Activated CD8-positive, alpha-beta T cell treated with anti-CD3 and anti-CD28 coated beads, Interleukin-2, amount 10 ng/mL, durations not matched to agents 7 days and 5 days (primary cell): ENCODE measurements at regions not wholly inside any gene's neighbourhood (a gene's known extent, or its start where the extent isn't known, plus 50 kb on each side); places are given as distances from the start of the nearest gene placed in this dataset.
"Not testable (repeated sequence)": the region's sequence is repeated elsewhere in the genome, so short reads cannot be mapped to it uniquely, and the experiment has no call there.

Experiments used
- ATAC-seq: fragments of 150-1000 bp; cut with Tn5 transposase; one replicate; pipeline ENCODE4 v1.10.0; 2021; ENCODE audit warnings: moderate library complexity
- CTCF ChIA-PET: fragments of 350-600 bp; sonication (Branson Sonifier 250); formaldehyde crosslinking; loops from one replicate; lab custom pipeline; 2021; ENCODE audit warnings: antibody characterized with exemption; lab: Charles Lee
- POLR2A ChIA-PET: fragments of 350-600 bp; sonication (Branson Sonifier 250); formaldehyde crosslinking; loops from one replicate; lab custom pipeline; 2021; ENCODE audit warnings: antibody characterized with exemption; lab: Charles Lee
- DNase-seq: peaks from one replicate; pipeline ENCODE4 v3.0.0-alpha.2; 2020
- H3K27ac Mint-ChIP-seq: one replicate; pipeline ENCODE4 v1.8.0; 2021; ENCODE audit warnings: mild to moderate bottlenecking, mixed read lengths
- H3K27me3 Mint-ChIP-seq: one replicate; pipeline ENCODE4 v1.8.0; 2021; ENCODE audit warnings: low read depth, mixed read lengths
- H3K36me3 Mint-ChIP-seq: one replicate; pipeline ENCODE4 v1.8.0; 2021; ENCODE audit warnings: low read depth, mixed read lengths
- H3K4me1 Mint-ChIP-seq: one replicate; pipeline ENCODE4 v1.8.0; 2021; ENCODE audit warnings: low read depth, mixed read lengths
- H3K4me3 Mint-ChIP-seq: one replicate; pipeline ENCODE4 v1.8.0; 2021; ENCODE audit warnings: mild to moderate bottlenecking, mixed read lengths
- H3K9me3 Mint-ChIP-seq: one replicate; pipeline ENCODE4 v1.8.0; 2022; ENCODE audit warnings: mixed read lengths; ENCODE audit not compliant: insufficient read depth

GRCh38 chr12:75751769-75752471, 240.5 kb upstream of the KRR1 start:
- H3K4me3 Mint-ChIP-seq, result no peak overlapping the region
- POLR2A ChIA-PET, result no interaction called here
- H3K36me3 Mint-ChIP-seq, result no peaks in the 10 kb centered on the region
- no peaks in the 10 kb centered on the region for H3K9me3 Mint-ChIP-seq
- CTCF ChIA-PET, result no interaction called here
- peaks cover 14% of the 10 kb centered on the region for H3K4me1 Mint-ChIP-seq
- H3K27me3 Mint-ChIP-seq, result peaks cover 8% of the 10 kb centered on the region
- no peak for DNase-seq
- H3K27ac Mint-ChIP-seq, result no peak overlapping the region
- no peak for ATAC-seq

GRCh38 chr12:75750716-75751306, 239.4 kb upstream of the KRR1 start:
- no peaks in the 10 kb centered on the region for H3K36me3 Mint-ChIP-seq
- ChIA-PET POLR2A (no interaction called here), CTCF (interaction anchor here (0.7 to 1.9 kb wide), 3 partner anchors 13 to 224 kb away, joined by 3 to 4 read pairs (median 3); no protein-coding TSS in a partner anchor)
- H3K4me3 Mint-ChIP-seq, result no peak overlapping the region
- no peak overlapping the region for H3K27ac Mint-ChIP-seq
- ATAC-seq (no peak), DNase-seq (no peak)
- peaks cover 10% of the 10 kb centered on the region for H3K27me3 Mint-ChIP-seq
- H3K9me3 Mint-ChIP-seq, result no peaks in the 10 kb centered on the region
- peaks cover 14% of the 10 kb centered on the region for H3K4me1 Mint-ChIP-seq

GRCh38 chr12:75748990-75749389, 237.6 kb upstream of the KRR1 start:
- CTCF ChIA-PET, POLR2A ChIA-PET: not testable (repeated sequence)

GRCh38 chr12:75748136-75748535, 236.7 kb upstream of the KRR1 start:
- ChIA-PET CTCF (no interaction called here), POLR2A (no interaction called here)
- ATAC-seq (no peak), DNase-seq (no peak)
- Mint-ChIP-seq H3K4me3 (no peak overlapping the region), H3K27ac (no peak overlapping the region), H3K9me3 (no peaks in the 10 kb centered on the region), H3K36me3 (no peaks in the 10 kb centered on the region), H3K27me3 (peaks cover 25% of the 10 kb centered on the region), H3K4me1 (no peaks in the 10 kb centered on the region)

More at GRCh38 chr12:75748990-75749389, 237.6 kb upstream of the KRR1 start:
- not testable (repeated sequence) for DNase-seq, H3K36me3 Mint-ChIP-seq, H3K4me3 Mint-ChIP-seq, H3K4me1 Mint-ChIP-seq, ATAC-seq, H3K27ac Mint-ChIP-seq, H3K9me3 Mint-ChIP-seq
- peaks cover 25% of the 10 kb centered on the region for H3K27me3 Mint-ChIP-seq

GRCh38 chr12:75747572-75748021, 236.2 kb upstream of the KRR1 start:
- no peaks in the 10 kb centered on the region for H3K36me3 Mint-ChIP-seq
- ATAC-seq (no peak), DNase-seq (no peak)
- H3K4me3 Mint-ChIP-seq, result no peak overlapping the region
- H3K4me1 Mint-ChIP-seq, result no peaks in the 10 kb centered on the region
- no peaks in the 10 kb centered on the region for H3K9me3 Mint-ChIP-seq
- H3K27me3 Mint-ChIP-seq, result peaks cover 22% of the 10 kb centered on the region
- POLR2A ChIA-PET, result no interaction called here
- H3K27ac Mint-ChIP-seq, result no peak overlapping the region
- CTCF ChIA-PET, result no interaction called here

- Mint-ChIP-seq H3K27me3 (peaks cover 23% of the 10 kb centered on the region), H3K4me3 (no peak overlapping the region), H3K4me1 (no peaks in the 10 kb centered on the region), H3K36me3 (no peaks in the 10 kb centered on the region), H3K9me3 (no peaks in the 10 kb centered on the region), H3K27ac (no peak overlapping the region)
- POLR2A ChIA-PET, result no interaction called here
- ATAC-seq (no peak), DNase-seq (no peak)
- CTCF ChIA-PET, result no interaction called here
These were observed 235.2 kb upstream of the KRR1 start for GRCh38 chr12:75746621-75747020.

- DNase-seq, result no peak
- POLR2A ChIA-PET, result no interaction called here
- Mint-ChIP-seq H3K9me3 (no peaks in the 10 kb centered on the region), H3K4me1 (no peaks in the 10 kb centered on the region), H3K27me3 (peaks cover 27% of the 10 kb centered on the region), H3K27ac (no peak overlapping the region), H3K4me3 (no peak overlapping the region), H3K36me3 (no peaks in the 10 kb centered on the region)
- CTCF ChIA-PET, result interaction anchor here (1.0 to 1.5 kb wide), 2 partner anchors 10 to 287 kb away, joined by 4 read pairs; partner anchors contain the start of gene PHLDA1
- ATAC-seq, result no peak
These were observed 233.3 kb upstream of the KRR1 start for GRCh38 chr12:75744607-75745256.

GRCh38 chr12:75742961-75743360, 231.6 kb upstream of the KRR1 start:
- DNase-seq (no peak), ATAC-seq (no peak)
- no peak overlapping the region for H3K27ac Mint-ChIP-seq
- H3K27me3 Mint-ChIP-seq, result peaks cover 27% of the 10 kb centered on the region
- no peaks in the 10 kb centered on the region for H3K4me1 Mint-ChIP-seq
- H3K36me3 Mint-ChIP-seq, result no peaks in the 10 kb centered on the region
- H3K4me3 Mint-ChIP-seq, result no peak overlapping the region
- CTCF ChIA-PET, result no interaction called here
- POLR2A ChIA-PET, result no interaction called here
- H3K9me3 Mint-ChIP-seq, result no peaks in the 10 kb centered on the region

GRCh38 chr12:75742048-75742447, 230.6 kb upstream of the KRR1 start:
- CTCF ChIA-PET, result no interaction called here

GRCh38 chr12:75739912-75740311, 228.5 kb upstream of the KRR1 start:
- ATAC-seq (no peak), DNase-seq (no peak)
- Mint-ChIP-seq H3K27ac (no peak overlapping the region), H3K27me3 (peaks cover 17% of the 10 kb centered on the region), H3K4me1 (no peaks in the 10 kb centered on the region), H3K36me3 (no peaks in the 10 kb centered on the region), H3K9me3 (no peaks in the 10 kb centered on the region), H3K4me3 (no peak overlapping the region)
- POLR2A ChIA-PET, result no interaction called here
- CTCF ChIA-PET, result no interaction called here

More at GRCh38 chr12:75742048-75742447, 230.6 kb upstream of the KRR1 start:
- Mint-ChIP-seq H3K36me3 (no peaks in the 10 kb centered on the region), H3K4me1 (no peaks in the 10 kb centered on the region), H3K27ac (no peak overlapping the region), H3K27me3 (peaks cover 29% of the 10 kb centered on the region), H3K4me3 (no peak overlapping the region), H3K9me3 (no peaks in the 10 kb centered on the region)
- POLR2A ChIA-PET, result no interaction called here
- DNase-seq (no peak), ATAC-seq (no peak)

- H3K27me3 Mint-ChIP-seq, result peaks cover 11% of the 10 kb centered on the region
- CTCF ChIA-PET, result interaction anchor here (1.3 to 2.3 kb wide), 2 partner anchors 293 to 298 kb away, joined by 5 to 8 read pairs; partner anchors contain the start of gene PHLDA1
- DNase-seq, H3K36me3 Mint-ChIP-seq, H3K4me1 Mint-ChIP-seq, ATAC-seq, POLR2A ChIA-PET, H3K27ac Mint-ChIP-seq, H3K4me3 Mint-ChIP-seq, H3K9me3 Mint-ChIP-seq: not testable (repeated sequence)
These were observed 227.7 kb upstream of the KRR1 start for GRCh38 chr12:75739098-75739497.

GRCh38 chr12:75738486-75738885, 227.1 kb upstream of the KRR1 start:
- no peaks in the 10 kb centered on the region for H3K9me3 Mint-ChIP-seq
- no peaks in the 10 kb centered on the region for H3K36me3 Mint-ChIP-seq
- DNase-seq (no peak), ATAC-seq (no peak)
- no peaks in the 10 kb centered on the region for H3K4me1 Mint-ChIP-seq
- H3K27ac Mint-ChIP-seq, result no peak overlapping the region
- no peak overlapping the region for H3K4me3 Mint-ChIP-seq
- CTCF ChIA-PET, result interaction anchor here (0.9 to 2.3 kb wide), 4 partner anchors 12 to 299 kb away, joined by 3 to 8 read pairs (median 4); partner anchors contain the start of gene PHLDA1
- H3K27me3 Mint-ChIP-seq, result peaks cover 11% of the 10 kb centered on the region
- POLR2A ChIA-PET, result no interaction called here
